ENCODE measurements at regions not wholly inside any gene's neighbourhood (a gene's known extent, or its start where the extent isn't known, plus 50 kb on each side); places are given as distances from the start of the nearest gene placed in this dataset.

DNA sequence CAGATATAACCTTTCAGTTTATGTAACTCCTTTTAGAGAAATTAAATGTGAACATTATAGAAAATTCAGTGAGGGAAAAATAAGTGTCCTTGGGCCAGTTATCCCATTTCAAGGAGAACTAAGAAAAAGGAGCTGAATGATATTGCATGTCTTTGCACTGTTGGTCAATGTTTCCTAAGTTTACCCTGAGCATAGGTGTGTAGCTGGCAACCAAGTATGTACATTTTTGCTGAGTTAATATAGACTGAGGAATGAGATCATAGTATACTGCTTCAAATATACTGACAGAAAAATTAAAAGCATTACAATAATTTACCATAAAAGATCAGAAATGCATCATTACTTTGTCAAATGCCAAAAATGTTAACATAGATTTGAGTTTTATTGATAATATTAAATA lies 2128.7 kb upstream of the C9orf72 start:
- no peaks in the 10 kb centered on the region for H3K9me3 Mint-ChIP-seq
- Histone ChIP-seq H3K9me3 (ENCODE audit: control insufficient read depth, low read length) (no peaks in the 10 kb centered on the region), H3K27me3 (ENCODE audit: control insufficient read depth, insufficient read depth, low read length, poor library complexity, severe bottlenecking) (no peaks in the 10 kb centered on the region), H3K4me3 (ENCODE audit: low read length) (no peak overlapping the region), H3K4me1 (ENCODE audit: control insufficient read depth, insufficient read depth, low read length) (no peaks in the 10 kb centered on the region), H3K36me3 (ENCODE audit: control insufficient read depth, insufficient read depth, low read length) (no peaks in the 10 kb centered on the region), H3K9ac (ENCODE audit: extremely low read depth, low read length, poor library complexity, severe bottlenecking) (no peak overlapping the region), H3K27ac (ENCODE audit: low read depth, low read length) (no peak overlapping the region)
- DNase-seq, result no peak
- no peaks in the 10 kb centered on the region for H3K4me1 Mint-ChIP-seq
- TF ChIP-seq, protein P1, sequence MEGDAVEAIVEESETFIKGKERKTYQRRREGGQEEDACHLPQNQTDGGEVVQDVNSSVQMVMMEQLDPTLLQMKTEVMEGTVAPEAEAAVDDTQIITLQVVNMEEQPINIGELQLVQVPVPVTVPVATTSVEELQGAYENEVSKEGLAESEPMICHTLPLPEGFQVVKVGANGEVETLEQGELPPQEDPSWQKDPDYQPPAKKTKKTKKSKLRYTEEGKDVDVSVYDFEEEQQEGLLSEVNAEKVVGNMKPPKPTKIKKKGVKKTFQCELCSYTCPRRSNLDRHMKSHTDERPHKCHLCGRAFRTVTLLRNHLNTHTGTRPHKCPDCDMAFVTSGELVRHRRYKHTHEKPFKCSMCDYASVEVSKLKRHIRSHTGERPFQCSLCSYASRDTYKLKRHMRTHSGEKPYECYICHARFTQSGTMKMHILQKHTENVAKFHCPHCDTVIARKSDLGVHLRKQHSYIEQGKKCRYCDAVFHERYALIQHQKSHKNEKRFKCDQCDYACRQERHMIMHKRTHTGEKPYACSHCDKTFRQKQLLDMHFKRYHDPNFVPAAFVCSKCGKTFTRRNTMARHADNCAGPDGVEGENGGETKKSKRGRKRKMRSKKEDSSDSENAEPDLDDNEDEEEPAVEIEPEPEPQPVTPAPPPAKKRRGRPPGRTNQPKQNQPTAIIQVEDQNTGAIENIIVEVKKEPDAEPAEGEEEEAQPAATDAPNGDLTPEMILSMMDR (conservative IDR thresholded peaks at IDR 0.05), result no peak
- H3K27ac Mint-ChIP-seq, result no peak overlapping the region
- no peaks in the 10 kb centered on the region for H3K27me3 Mint-ChIP-seq (ENCODE audit: insufficient read depth)
- no peak overlapping the region for H3K4me3 Mint-ChIP-seq
- no peaks in the 10 kb centered on the region for H3K36me3 Mint-ChIP-seq (ENCODE audit: low read depth)

DNA sequence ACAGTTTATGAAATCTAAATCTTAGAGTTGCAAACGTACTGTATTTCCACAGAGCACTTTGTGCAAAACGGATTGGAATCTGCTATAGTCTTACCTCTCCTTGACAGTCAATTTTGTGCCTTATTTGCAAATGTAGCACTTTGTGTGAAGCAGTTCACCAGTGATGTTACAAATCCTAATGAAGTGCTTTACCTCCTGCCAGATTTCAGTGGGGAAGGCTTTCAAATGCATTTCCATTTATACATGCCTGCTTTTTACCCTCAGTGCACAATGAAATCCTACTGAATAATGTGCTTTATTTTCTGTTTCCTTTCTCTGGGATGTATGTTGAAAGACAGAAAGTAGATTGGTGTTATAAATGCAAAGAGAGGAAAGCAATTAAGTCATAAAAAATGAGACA lies 2141.6 kb upstream of the C9orf72 start:
- Histone ChIP-seq H3K4me3 (ENCODE audit: low read length) (no peak overlapping the region), H3K36me3 (ENCODE audit: control insufficient read depth, insufficient read depth, low read length) (no peaks in the 10 kb centered on the region), H3K27me3 (ENCODE audit: control insufficient read depth, insufficient read depth, low read length, poor library complexity, severe bottlenecking) (no peaks in the 10 kb centered on the region), H3K9ac (ENCODE audit: extremely low read depth, low read length, poor library complexity, severe bottlenecking) (no peak overlapping the region), H3K27ac (ENCODE audit: low read depth, low read length) (no peak overlapping the region), H3K9me3 (ENCODE audit: control insufficient read depth, low read length) (no peaks in the 10 kb centered on the region), H3K4me1 (ENCODE audit: control insufficient read depth, insufficient read depth, low read length) (no peaks in the 10 kb centered on the region)
- DNase-seq, result no peak
- Mint-ChIP-seq H3K4me1 (no peaks in the 10 kb centered on the region), H3K27me3 (ENCODE audit: insufficient read depth) (no peaks in the 10 kb centered on the region), H3K27ac (no peak overlapping the region), H3K36me3 (ENCODE audit: low read depth) (no peaks in the 10 kb centered on the region), H3K9me3 (no peaks in the 10 kb centered on the region), H3K4me3 (no peak overlapping the region)
- 57 to 77% methylated on average over 2 of the region's 2 CpGs for WGBS, 2 experiments (ENCODE audit: insufficient coverage in 1 of 2, insufficient read length in 1 of 2)
- TF ChIP-seq, protein P1 (conservative IDR thresholded peaks at IDR 0.05), result no peak

DNA sequence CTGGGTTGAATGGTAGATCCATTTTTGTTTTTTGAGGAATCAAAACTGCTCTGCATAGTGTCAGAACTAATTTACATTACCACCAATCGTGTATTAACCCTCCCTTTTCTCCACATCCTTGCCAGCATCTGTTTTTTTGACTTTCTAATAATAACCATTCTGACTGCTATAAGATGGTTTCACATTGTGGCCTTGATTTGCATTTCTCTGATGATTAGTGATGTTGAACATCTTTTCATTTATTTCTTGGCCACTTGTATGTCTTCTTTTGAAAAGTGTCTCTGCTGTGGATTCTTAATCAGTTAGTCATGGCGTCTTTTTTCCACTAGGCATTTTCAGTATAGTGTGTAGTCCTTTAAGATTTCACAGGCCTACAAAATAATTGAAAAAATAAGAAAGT lies 2144.3 kb upstream of the C9orf72 start:
- no peaks in the 10 kb centered on the region for H3K4me1 ChIP-seq (ENCODE audit: control insufficient read depth, insufficient read depth, low read length)
- H3K36me3 Mint-ChIP-seq (ENCODE audit: low read depth), result no peaks in the 10 kb centered on the region
- no peaks in the 10 kb centered on the region for H3K27me3 ChIP-seq (ENCODE audit: control insufficient read depth, insufficient read depth, low read length, poor library complexity, severe bottlenecking)
- H3K36me3 ChIP-seq (ENCODE audit: control insufficient read depth, insufficient read depth, low read length), result no peaks in the 10 kb centered on the region
- H3K9me3 ChIP-seq (ENCODE audit: control insufficient read depth, low read length), result no peaks in the 10 kb centered on the region
- H3K27ac Mint-ChIP-seq, result no peak overlapping the region
- H3K27ac ChIP-seq (ENCODE audit: low read depth, low read length), result no peak overlapping the region
- TF ChIP-seq, protein P1 (conservative IDR thresholded peaks at IDR 0.05), result no peak
- no peak overlapping the region for H3K4me3 ChIP-seq (ENCODE audit: low read length)
- H3K9me3 Mint-ChIP-seq, result no peaks in the 10 kb centered on the region
- no peak for DNase-seq
- no peak overlapping the region for H3K4me3 Mint-ChIP-seq
- WGBS, 2 experiments (ENCODE audit: insufficient coverage in 1 of 2, insufficient read length in 1 of 2), result 92 to 100% methylated on average over 1 to 2 of the region's 2 CpGs
- no peaks in the 10 kb centered on the region for H3K27me3 Mint-ChIP-seq (ENCODE audit: insufficient read depth)
- no peak overlapping the region for H3K9ac ChIP-seq (ENCODE audit: extremely low read depth, low read length, poor library complexity, severe bottlenecking)
- H3K4me1 Mint-ChIP-seq, result no peaks in the 10 kb centered on the region
